HG03159 (cell line): ENCODE measurements at regions not wholly inside any gene's neighbourhood (a gene's known extent, or its start where the extent isn't known, plus 50 kb on each side); places are given as distances from the start of the nearest gene placed in this dataset.

Experiments used
- ATAC-seq: cut with Tn5 transposase; IDR thresholded peaks from one replicate; pipeline ENCODE4 v1.9.1; 2021; ENCODE audit warnings: mild to moderate bottlenecking, moderate library complexity; ENCODE audit not compliant: unreplicated experiment

DNA sequence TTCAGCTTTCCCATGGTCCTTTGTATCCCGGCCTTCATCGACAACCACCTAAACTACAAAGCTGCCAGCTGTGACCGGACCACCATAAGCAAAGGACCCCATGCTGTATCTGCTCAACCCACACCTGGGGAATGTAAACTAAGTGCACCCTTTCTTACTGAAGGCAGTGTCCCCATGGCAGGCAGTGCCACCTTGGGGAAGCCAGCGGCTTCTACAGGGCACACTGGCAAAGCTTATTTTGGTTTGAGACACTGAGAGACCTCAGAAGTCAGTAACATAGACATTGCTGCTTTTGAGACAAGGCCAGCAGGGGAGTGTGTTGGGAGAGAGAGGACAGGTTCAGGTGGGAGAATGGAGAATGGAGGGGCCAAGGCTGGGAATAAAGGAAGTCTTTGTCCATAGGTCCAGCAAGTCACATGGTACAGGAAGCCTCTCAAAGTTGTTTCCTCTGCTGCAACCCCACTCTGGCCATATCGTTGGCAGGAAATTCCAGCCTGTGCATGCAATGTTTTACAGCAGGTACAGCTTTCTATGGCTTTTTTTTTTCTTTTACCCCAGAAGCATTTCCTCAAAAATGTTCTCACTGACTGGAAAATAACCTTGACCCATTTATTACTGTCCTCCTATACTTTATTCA lies 85.9 kb upstream of the NPVF start:
- ATAC-seq: no peak

GRCh38 chr7:25314731-25315267 lies 86.5 kb upstream of the NPVF start:
- ATAC-seq: no peak

GRCh38 chr7:25316366-25316765 lies 88.1 kb upstream of the NPVF start:
- no peak for ATAC-seq

DNA sequence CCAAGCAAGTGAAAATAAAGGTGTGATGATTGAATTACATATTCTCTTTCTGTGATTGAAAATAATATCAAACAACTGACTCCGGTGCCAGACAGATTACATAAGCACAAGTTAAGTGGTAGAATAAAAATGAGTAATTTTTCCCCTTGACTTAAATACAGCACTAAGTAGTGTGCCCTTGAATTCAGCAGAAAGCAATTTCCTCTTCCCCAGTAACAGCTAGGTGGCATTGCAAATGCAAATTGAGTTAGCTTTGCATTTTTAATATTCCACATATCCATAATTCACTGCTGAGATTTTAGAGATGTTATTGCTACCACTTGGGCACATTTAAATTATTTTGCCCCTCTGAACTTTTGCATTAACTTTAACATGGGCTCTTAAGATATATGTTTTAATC lies 89.8 kb upstream of the NPVF start:
- ATAC-seq: no peak

DNA sequence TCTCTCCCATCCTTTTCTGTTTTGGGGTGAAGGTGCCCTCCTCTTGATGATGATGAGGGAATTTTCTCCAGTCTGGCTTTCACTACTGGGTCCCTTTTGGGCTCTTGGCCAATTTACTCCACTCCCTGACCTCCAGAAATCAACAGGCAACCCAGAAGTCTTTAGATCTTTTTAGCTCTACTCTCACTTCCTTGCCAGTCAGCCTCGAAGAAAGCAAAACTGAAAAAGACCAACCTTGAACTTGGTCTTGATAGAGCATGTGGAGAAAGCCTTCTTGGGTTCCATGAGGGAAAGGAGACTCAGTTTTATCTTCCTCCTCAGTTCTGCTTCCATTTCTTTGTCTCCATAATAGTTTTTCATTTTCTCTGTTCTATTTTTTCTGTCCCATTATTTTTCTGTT lies 91.4 kb upstream of the NPVF start:
- no peak for ATAC-seq

GRCh38 chr7:25320791-25321190 lies 92.5 kb upstream of the NPVF start:
- ATAC-seq: no peak

DNA sequence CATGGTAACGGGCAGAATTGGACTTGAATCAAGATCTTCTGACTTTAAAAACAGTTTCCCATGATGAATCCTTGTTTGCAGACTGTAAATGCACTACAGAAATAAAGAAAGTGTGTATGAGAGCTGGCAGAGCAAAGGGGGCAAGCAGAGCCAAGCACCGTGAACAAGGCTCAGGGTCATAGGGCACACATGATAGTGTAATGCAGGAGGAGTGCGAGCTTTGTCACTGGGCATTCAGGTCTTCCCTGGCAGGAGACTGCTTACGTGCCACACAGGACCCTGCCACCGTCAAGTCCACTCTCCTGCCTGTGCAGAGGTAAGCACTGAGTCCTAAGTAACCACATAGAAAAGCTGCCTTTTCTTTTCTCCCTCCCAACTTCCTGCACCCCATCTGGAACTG lies 93.1 kb upstream of the NPVF start:
- no peak for ATAC-seq

GRCh38 chr7:25322473-25322872 lies 94.2 kb upstream of the NPVF start:
- ATAC-seq: no peak

GRCh38 chr7:25325186-25325757 lies 97.0 kb upstream of the NPVF start:
- no peak for ATAC-seq

DNA sequence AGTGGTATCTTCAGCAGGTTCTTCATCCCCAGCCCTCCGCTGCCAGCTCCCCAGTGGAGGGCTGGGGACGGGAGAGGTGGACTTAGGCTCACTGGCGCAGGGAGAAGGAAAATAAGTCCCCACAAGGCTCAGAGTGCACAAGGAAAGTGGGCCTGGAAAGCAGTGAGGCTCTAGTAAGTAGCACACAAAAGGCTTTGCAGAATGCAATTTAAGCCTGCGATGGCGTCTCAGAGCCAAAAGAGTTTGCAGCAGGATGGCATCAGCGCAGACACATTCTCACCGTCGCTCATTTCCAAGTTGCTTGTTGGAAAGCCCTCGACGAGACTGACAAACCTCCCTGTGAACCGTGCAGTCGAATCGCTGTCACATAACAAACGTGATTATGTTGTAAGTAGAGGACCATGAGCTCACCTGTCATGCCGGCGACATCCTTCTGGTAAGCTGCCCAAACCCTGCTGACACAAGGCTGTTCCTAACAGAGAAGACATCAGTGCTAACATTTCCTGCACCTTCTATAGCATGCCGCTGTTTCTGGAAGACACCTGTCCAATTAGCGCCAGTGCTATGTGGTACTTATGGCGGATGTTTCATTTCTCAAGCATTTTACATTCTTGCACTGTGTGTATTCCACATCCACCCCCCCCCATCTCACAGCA lies 98.3 kb upstream of the NPVF start:
- ATAC-seq: no peak

DNA sequence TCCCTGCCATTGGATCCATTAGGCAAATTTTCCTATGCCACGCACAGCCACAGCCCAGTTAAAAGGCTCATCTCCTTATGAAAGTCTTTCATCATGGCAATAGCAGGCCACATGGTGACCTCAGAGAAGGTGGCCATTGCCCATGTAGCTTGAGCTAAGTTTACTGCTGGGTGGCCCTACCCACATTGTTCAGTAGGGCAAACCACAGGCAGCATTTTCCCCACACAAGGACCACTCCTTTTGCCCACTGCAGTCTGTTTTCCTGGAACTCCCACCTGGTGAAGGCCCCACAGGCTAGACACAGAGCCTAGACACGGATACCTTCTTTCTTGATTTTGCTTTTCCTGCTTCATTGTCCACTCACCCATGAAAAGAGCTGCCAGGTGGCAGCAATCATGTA lies 101.5 kb upstream of the NPVF start:
- ATAC-seq: no peak

DNA sequence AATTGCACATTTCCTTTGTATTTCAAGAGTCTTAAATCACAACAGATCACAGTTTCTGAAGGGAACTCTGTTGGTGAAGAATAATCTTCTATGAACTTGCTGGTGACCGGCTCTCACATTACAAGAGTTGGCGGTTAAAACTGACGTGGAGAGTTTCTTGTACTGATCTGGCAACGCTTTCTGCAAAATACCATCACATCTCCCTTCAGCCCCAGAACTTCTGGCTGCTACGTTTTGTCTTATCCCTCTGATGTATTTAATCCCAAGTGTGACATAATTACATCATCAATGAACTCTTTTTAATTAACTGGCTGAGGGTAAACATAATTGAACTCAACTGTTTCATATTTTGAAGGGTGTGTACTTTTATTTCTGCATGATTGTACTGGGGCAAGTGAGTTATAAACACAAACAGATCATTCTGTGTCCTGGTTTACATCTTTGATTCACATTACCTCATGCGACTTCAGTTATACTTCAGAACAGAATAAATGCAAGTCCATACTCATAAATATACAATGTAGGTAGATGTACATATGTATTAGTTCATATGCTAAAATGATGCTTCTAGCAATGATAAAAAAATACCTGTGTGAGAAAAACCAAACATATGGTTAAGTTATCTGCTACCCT lies 105.1 kb upstream of the NPVF start:
- ATAC-seq: no peak

GRCh38 chr7:25347360-25348066 lies 119.2 kb upstream of the NPVF start:
- ATAC-seq: no peak

- ATAC-seq: no peak
Observed at GRCh38 chr7:25348104-25348503, 119.8 kb upstream of the NPVF start.

DNA sequence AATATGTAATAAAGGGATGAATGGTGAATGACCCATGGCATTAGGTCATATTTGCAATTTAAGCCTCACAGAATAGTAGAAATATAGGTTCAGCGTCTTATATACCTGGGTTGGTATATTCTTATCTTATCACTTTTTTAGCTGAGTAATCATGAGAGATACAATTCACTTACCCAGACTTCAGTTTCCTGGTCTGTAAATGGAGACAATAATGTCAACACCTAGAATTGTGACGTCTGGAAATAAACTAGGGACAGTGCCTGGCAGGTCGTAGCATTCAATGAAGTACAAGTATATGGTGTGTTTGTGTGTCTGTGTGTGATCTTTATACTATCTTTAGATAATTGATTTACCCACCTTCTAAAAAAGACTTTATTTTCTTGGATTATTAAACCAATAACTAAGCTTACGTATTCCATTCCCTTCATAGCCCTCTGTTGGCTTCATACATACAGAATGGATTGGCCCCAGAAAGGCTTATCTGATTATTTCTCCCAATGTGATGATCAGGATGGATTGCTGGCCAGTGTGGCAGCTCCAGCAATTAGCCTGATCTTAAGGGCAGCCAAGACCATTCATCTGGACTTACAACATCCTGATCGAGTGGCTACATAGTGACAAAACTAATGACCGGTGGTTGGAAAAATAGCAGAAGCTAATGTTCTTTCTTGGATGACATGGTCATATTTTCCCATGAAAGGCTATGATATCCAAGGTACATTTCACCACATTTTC lies 121.2 kb upstream of the NPVF start:
- no peak for ATAC-seq

DNA sequence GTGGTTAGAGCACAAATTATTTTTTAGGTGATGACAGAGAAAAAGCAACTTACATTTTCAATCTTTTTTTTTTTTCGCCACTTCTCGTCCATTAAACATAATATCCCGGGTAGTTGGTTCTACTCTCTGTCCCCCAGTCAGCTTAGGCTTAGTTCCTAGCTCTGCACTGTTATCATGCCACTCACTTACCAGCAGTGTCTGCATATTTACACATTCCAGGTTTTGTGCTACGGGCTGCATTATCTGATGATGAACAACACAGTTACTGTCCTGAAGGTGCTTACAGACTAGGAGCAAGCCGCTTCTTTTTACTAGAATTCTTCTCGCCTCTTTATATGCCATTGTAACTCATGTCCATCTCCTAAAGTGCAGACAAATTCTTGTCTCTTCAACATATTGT lies 121.8 kb upstream of the NPVF start:
- ATAC-seq: no peak

GRCh38 chr7:25351761-25352160 lies 123.5 kb upstream of the NPVF start:
- no peak for ATAC-seq

- no peak for ATAC-seq
Observed at GRCh38 chr7:25353196-25353595, 124.9 kb upstream of the NPVF start.

- ATAC-seq: no peak
Observed at GRCh38 chr7:25353732-25354131, 125.4 kb upstream of the NPVF start.

DNA sequence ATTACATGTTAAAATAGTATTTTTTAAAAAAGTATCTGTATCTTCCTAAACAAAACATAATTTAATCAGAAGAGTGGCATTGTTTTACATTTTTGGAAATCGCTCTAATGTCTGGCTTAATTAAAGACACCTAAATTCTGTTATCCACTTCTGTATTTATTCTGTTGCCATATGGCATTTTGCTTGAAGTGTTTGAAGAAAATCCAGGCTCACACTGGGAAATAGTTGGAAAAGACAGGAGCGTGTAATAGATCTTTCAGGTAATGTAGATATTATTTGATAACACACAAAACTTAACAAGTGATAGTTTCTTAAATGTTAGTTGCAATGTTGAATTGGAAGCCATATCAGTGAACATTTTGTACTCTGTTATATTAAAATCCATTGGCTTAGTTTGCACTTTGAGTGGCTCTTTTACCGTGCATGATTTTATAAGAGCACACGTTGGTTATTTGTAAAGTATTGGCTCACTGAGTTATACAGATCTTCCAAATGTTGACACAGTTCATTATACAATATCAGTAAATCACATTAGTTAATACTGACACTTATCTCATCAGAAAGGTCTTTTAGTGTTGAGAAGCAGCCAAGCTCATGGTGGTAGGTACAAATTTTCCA lies 128.4 kb upstream of the NPVF start:
- ATAC-seq: no peak
